Muscle of back (tissue), 3 donors: ENCODE measurements at regions not wholly inside any gene's neighbourhood (a gene's known extent, or its start where the extent isn't known, plus 50 kb on each side); places are given as distances from the start of the nearest gene placed in this dataset.
"Not testable (repeated sequence)": the region's sequence is repeated elsewhere in the genome, so short reads cannot be mapped to it uniquely, and the experiment has no call there.

ENCODE experiments used
- DNase-seq, 3 donors: peaks; one replicate each; pipeline versions ENCODE4 v3.0.0 to v3.0.0-alpha.2; 2013

- DNase-seq, result peak in 1 of 3 donors; percentile 46
These were observed 125.9 kb upstream of the THBS2 start for GRCh38 chr6:169379495-169380070.

GRCh38 chr6:169378620-169379381 is 125.2 kb upstream of the THBS2 start:
- no peak for DNase-seq

- DNase-seq, result no peak
These were observed 122.8 kb upstream of the THBS2 start for GRCh38 chr6:169376458-169376857.

GRCh38 chr6:169372589-169372988 is 118.9 kb upstream of the THBS2 start:
- DNase-seq, result no peak

GRCh38 chr6:169371344-169372127 is 117.9 kb upstream of the THBS2 start:
- DNase-seq, result peak in 1 of 3 donors; percentile 70

GRCh38 chr6:169370666-169371343 is 117.2 kb upstream of the THBS2 start:
- DNase-seq, result no peak

GRCh38 chr6:169370054-169370453 is 116.4 kb upstream of the THBS2 start:
- DNase-seq, result no peak

GRCh38 chr6:169368200-169368599 is 114.6 kb upstream of the THBS2 start:
- DNase-seq, result no peak

GRCh38 chr6:169367507-169367906 is 113.9 kb upstream of the THBS2 start:
- no peak for DNase-seq

GRCh38 chr6:169366258-169366901 is 112.7 kb upstream of the THBS2 start:
- no peak for DNase-seq

- no peak for DNase-seq
These were observed 112.1 kb upstream of the THBS2 start for GRCh38 chr6:169365567-169366257.

GRCh38 chr6:169363590-169363989 is 109.9 kb upstream of the THBS2 start:
- DNase-seq, result no peak

- DNase-seq, result no peak
These were observed 109.0 kb upstream of the THBS2 start for GRCh38 chr6:169362501-169363121.

- DNase-seq, result not testable (repeated sequence)
These were observed 101.4 kb upstream of the THBS2 start for GRCh38 chr6:169355001-169355400.

- peak; percentile 42 to 80 (median 68) for DNase-seq
These were observed 91.5 kb upstream of the THBS2 start for GRCh38 chr6:169345146-169345545.

- DNase-seq, result peak; percentile 65 to 92 (median 85)
These were observed 91.1 kb upstream of the THBS2 start for GRCh38 chr6:169344750-169345065.

GRCh38 chr6:169343886-169344749 is 90.5 kb upstream of the THBS2 start:
- DNase-seq, result peak in 1 of 3 donors; percentile 41

- no peak for DNase-seq
These were observed 89.1 kb upstream of the THBS2 start for GRCh38 chr6:169342710-169343109.

- DNase-seq, result no peak
These were observed 88.1 kb upstream of the THBS2 start for GRCh38 chr6:169341706-169342105.

- no peak for DNase-seq
These were observed 87.4 kb upstream of the THBS2 start for GRCh38 chr6:169341065-169341464.
